ENCODE measurements at regions not wholly inside any gene's neighbourhood (a gene's known extent, or its start where the extent isn't known, plus 50 kb on each side); places are given as distances from the start of the nearest gene placed in this dataset.

DNA sequence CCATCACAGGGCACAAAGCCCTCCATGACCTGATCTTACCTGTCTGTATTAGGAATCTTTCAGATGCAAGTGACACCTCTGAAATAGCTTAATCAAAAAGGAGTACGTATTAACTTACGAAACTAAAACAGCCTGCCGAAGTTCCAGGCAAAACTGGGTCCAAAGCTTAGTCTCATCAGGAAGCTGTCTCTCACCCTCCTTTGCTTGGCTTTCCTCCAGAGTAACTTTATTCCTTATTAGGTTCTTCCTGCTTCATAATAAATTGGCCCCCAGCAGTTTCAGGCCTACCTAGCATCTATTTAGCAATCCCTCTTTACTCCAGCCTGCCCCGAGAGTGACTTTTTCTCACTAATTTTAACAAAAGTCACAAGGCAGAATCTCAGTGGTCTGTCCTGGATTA, 58.4 kb upstream of the STK32A start:
- no peak for TF ChIP-seq CTCF (optimal IDR thresholded peaks at IDR 0.05 in 1 of 3, IDR thresholded peaks at IDR 0.05 in 1 of 3, conservative IDR thresholded peaks at IDR 0.05 in 1 of 3; ENCODE audit: extremely low read depth in 1 of 3, insufficient read depth in 2 of 3, low read length in 3 of 3)
- TF ChIP-seq EZH2 (IDR thresholded peaks at IDR 0.05; ENCODE audit: low read length) = no peak
